ENCODE measurements at regions not wholly inside any gene's neighbourhood (a gene's known extent, or its start where the extent isn't known, plus 50 kb on each side); places are given as distances from the start of the nearest gene placed in this dataset.

DNA sequence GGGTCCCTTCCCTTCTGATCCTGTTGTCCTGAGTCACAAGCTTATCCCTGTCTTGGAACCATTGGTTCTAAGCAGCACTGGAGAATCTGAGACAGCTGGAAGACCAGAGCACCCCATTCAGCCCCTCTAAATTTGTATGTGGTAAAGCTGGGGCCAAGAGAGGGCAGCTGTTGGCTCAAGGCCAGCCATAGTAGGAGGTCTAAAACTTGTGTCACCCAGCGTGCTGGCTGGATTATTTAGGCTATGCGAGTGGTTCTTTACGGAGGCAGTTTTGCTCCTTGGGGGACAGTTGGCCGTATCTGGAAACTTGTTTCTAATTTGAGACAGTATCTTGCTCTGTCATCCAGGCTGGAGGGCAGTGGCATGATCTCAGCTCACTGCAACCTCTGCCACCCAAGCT, 69.6 kb upstream of the GSE1 start:
- Histone ChIP-seq H3K9ac (ENCODE audit: low read depth, low read length) (no peak overlapping the region), H3K79me1 (ENCODE audit: low read depth in 1 of 2, low read length in 2 of 2) (peaks cover 10 to 40% of the 10 kb centered on the region in 2 experiments), H4K8ac (ENCODE audit: low read depth in 2 of 2, low read length in 2 of 2) (no peak overlapping the region), H3K27me3 (ENCODE audit: control insufficient read depth, insufficient read depth, low read length) (no peaks in the 10 kb centered on the region), H3K18ac (ENCODE audit: low read depth, low read length) (no peak overlapping the region), H2AK9ac (replicated peaks; ENCODE audit: low read depth, low read length, poor library complexity) (peak overlapping the region; percentile 3), H3K4ac (ENCODE audit: low read depth, low read length) (no peak overlapping the region), H4K5ac (ENCODE audit: low read depth, low read length) (no peak overlapping the region), H2AK5ac (ENCODE audit: low read depth, low read length) (no peak overlapping the region), H2BK5ac (ENCODE audit: low read depth, low read length, poor library complexity, severe bottlenecking) (no peak overlapping the region), H2BK120ac (ENCODE audit: low read depth, low read length) (no peak overlapping the region), H4K91ac (ENCODE audit: insufficient read depth, low read depth, low read length) (no peak overlapping the region), H4K20me1 (ENCODE audit: insufficient read depth, low read length) (peaks cover 29% of the 10 kb centered on the region), H3K4me2 (ENCODE audit: low read depth, low read length) (no peak overlapping the region), H3K36me3 (ENCODE audit: control insufficient read depth, insufficient read depth, low read length) (peaks cover 4% of the 10 kb centered on the region; the same call in 1 of the 2 replicates), H3K9me3 (ENCODE audit: control insufficient read depth, insufficient read depth, low read length) (peaks cover 11% of the 10 kb centered on the region), H2AFZ (replicated peaks; ENCODE audit: low read length, poor library complexity) (no peak overlapping the region), H3K4me1 (ENCODE audit: control insufficient read depth, insufficient read depth, low read length) (peaks cover 4% of the 10 kb centered on the region; the same call in 1 of the 2 replicates), H2BK15ac (ENCODE audit: low read depth, low read length) (no peak overlapping the region), H3K14ac (replicated peaks; ENCODE audit: low read depth, low read length) (no peak overlapping the region), H3K27ac (ENCODE audit: insufficient read depth, low read length) (no peak overlapping the region), H3K4me3 (ENCODE audit: insufficient read depth, low read depth, low read length) (no peak overlapping the region), H2BK20ac (ENCODE audit: low read depth, low read length) (no peak overlapping the region), H3K9me1 (ENCODE audit: insufficient read depth, low read length) (peaks cover 10% of the 10 kb centered on the region; the same call in 1 of the 2 replicates), H3K56ac (ENCODE audit: extremely low read depth, insufficient read depth, low read length) (no peak overlapping the region), H3K23ac (ENCODE audit: low read depth, low read length) (no peak overlapping the region)
- no peak for TF ChIP-seq USF2 (IDR thresholded peaks at IDR 0.05; ENCODE audit: low read depth, low read length)
- no peak for TF ChIP-seq CEBPB (IDR thresholded peaks at IDR 0.05; ENCODE audit: low read depth, low read length)
- TF ChIP-seq BHLHE40 (IDR thresholded peaks at IDR 0.05; ENCODE audit: low read depth, low read length): no peak
- ATAC-seq (ENCODE audit: low read depth): no peak
- no TSS peak for BruUV-seq (replicated peaks)
- CTCF ChIA-PET: interaction anchor here (1.2 kb wide), 1 partner anchor 8 kb away, joined by 3 read pairs; no protein-coding TSS in a partner anchor
- no peak for DNase-seq
- WGBS, 2 experiments (ENCODE audit: extremely low coverage in 2 of 2, insufficient read length in 1 of 2): no CpG with 5 or more reads among the region's 4 CpGs
- in situ Hi-C loops (cut with MboI; ENCODE audit: low sequenced_read_pairs) (no loop called here), intact Hi-C loops (cut with micrococcal nuclease) (no loop called here), dilution Hi-C loops (cut with HindIII; ENCODE audit: low sequenced_read_pairs, unreplicated experiment) (no loop called here)
- POLR2A ChIA-PET (ENCODE audit: unreplicated experiment): no interaction called here

All from IMR-90 (cell line).